GM12878 (cell line): ENCODE measurements at regions not wholly inside any gene's neighbourhood (a gene's known extent, or its start where the extent isn't known, plus 50 kb on each side); places are given as distances from the start of the nearest gene placed in this dataset.

Experiments
- ATAC-seq: fragments of 200-7000 bp; cut with Tn5 transposase; 3 replicates; pipeline ENCODE4 v1.9.1; 2020; ENCODE audit warnings: mild to moderate bottlenecking, moderate library complexity
- BruUV-seq: library from RNA; stranded (reverse); fragments of 400-500 nt; replicated peaks from 2 replicates; lab custom pipeline; 2021; lab: Mats Ljungman, UMichigan
- CTCF ChIA-PET: fragments of 300-600 bp; sonication (Branson Sonifier 250); formaldehyde crosslinking; extraction: SDS; loops from one replicate; lab custom pipeline; 2021; ENCODE audit warnings: inconsistent platforms; lab: Yijun Ruan, JAX
- POLR2A ChIA-PET: fragments of 350-600 bp; formaldehyde crosslinking; extraction: SDS; loops from one replicate; lab custom pipeline; 2021; ENCODE audit warnings: inconsistent platforms; lab: Charles Lee
- RAD21 ChIA-PET: fragments of 300-600 bp; sonication (Branson Sonifier 250); formaldehyde crosslinking; loops from one replicate; lab custom pipeline; 2023; ENCODE audit warnings: antibody characterized with exemption; ENCODE audit not compliant: unreplicated experiment; lab: Charles Lee
- SMC1A ChIA-PET: fragments of 300-600 bp; sonication (Branson Sonifier 250); formaldehyde crosslinking; loops from one replicate; lab custom pipeline; 2023; ENCODE audit not compliant: unreplicated experiment, uncharacterized antibody; lab: Charles Lee
- DNase-seq: peaks from one replicate; pipeline ENCODE4 v3.0.0-alpha.2; 2011; ENCODE audit warnings: low read depth, low spot score
- FAIRE-seq: peaks from 3 replicates; lab custom pipeline; 2011; peaks lifted over from hg19 to GRCh38; lab: Jason Lieb, UNC
- H2AFZ ChIP-seq: 2 replicates; pipeline ENCODE4 v1.6.0; 2011; ENCODE audit warnings: low read depth, low read length, control low read depth; ENCODE audit not compliant: control insufficient read depth
- H3K27ac ChIP-seq: 2 replicates; pipeline ENCODE4 v1.5.1; 2011; ENCODE audit warnings: control low read depth; ENCODE audit not compliant: control insufficient read depth, insufficient read depth
- H3K27me3 ChIP-seq, 2 experiments: replicated peaks in 1 of 2; 2 replicates each; pipeline versions ENCODE4 v1.6.0 to v1.6.1; 2011; ENCODE audit warnings: low read length in 1 of 2; ENCODE audit not compliant: control insufficient read depth in 2 of 2, insufficient read depth in 2 of 2
- H3K36me3 ChIP-seq, 2 experiments: 2 replicates each; pipeline ENCODE4 v1.5.1; 2011; ENCODE audit warnings: low read length in 1 of 2; ENCODE audit not compliant: control insufficient read depth in 2 of 2, insufficient read depth in 2 of 2
- H3K4me1 ChIP-seq: 2 replicates; pipeline ENCODE4 v1.6.1; 2011; ENCODE audit warnings: mild to moderate bottlenecking, low read length, moderate library complexity, mixed read lengths; ENCODE audit not compliant: control insufficient read depth, insufficient read depth
- H3K4me2 ChIP-seq: 2 replicates; pipeline ENCODE4 v1.6.0; 2011; ENCODE audit warnings: control low read depth; ENCODE audit not compliant: control insufficient read depth, insufficient read depth
- H3K4me3 ChIP-seq: fragments of 200-600 bp; sonication (generic); 2 replicates; pipeline ENCODE4 v1.5.1; 2016
- H3K79me2 ChIP-seq: 2 replicates; pipeline ENCODE4 v1.6.0; 2011; ENCODE audit warnings: low read length; ENCODE audit not compliant: control insufficient read depth, insufficient read depth
- H3K9ac ChIP-seq: 2 replicates; pipeline ENCODE4 v1.8.0; 2011; ENCODE audit warnings: low read length, control low read depth, mixed read lengths; ENCODE audit not compliant: control insufficient read depth, insufficient read depth
- H3K9me3 ChIP-seq: replicated peaks from 3 replicates; pipeline ENCODE4 v1.5.1; 2011; ENCODE audit warnings: mild to moderate bottlenecking, low read length; ENCODE audit not compliant: control insufficient read depth, insufficient read depth
- H4K20me1 ChIP-seq: 2 replicates; pipeline ENCODE4 v1.6.0; 2011; ENCODE audit not compliant: control insufficient read depth, insufficient read depth
- BMI1 ChIP-seq: fragments of 450-650 bp; IDR thresholded peaks from 2 replicates; pipeline ENCODE4 v1.6.1; 2016; ENCODE audit warnings: mild to moderate bottlenecking, moderate library complexity, borderline replicate concordance
- DPF2 ChIP-seq: fragments of 450-650 bp; IDR thresholded peaks from 2 replicates; pipeline ENCODE4 v1.6.1; 2017; ENCODE audit warnings: mild to moderate bottlenecking
- EED ChIP-seq: sonication (generic); IDR thresholded peaks from 2 replicates; pipeline ENCODE4 v1.6.1; 2016; ENCODE audit warnings: antibody characterized with exemption, low read depth
- KAT2A ChIP-seq: conservative IDR thresholded peaks from 2 replicates; pipeline ENCODE4 v1.6.1; 2011; ENCODE audit warnings: low read depth, low read length; ENCODE audit not compliant: control insufficient read depth
- POLR2AphosphoS5 ChIP-seq: IDR thresholded peaks from 2 replicates; pipeline ENCODE4 v1.6.1; 2011; ENCODE audit warnings: mild to moderate bottlenecking, low read length, inconsistent platforms
- POU2F2 ChIP-seq: IDR thresholded peaks from 3 replicates; pipeline ENCODE4 v1.6.1; 2011; ENCODE audit warnings: low read depth, mild to moderate bottlenecking, low read length, borderline replicate concordance
- SMARCA5 ChIP-seq: fragments of 450-650 bp; IDR thresholded peaks from 2 replicates; pipeline ENCODE4 v1.6.1; 2017; ENCODE audit warnings: mild to moderate bottlenecking
- TAF1 ChIP-seq: IDR thresholded peaks from 2 replicates; pipeline ENCODE4 v1.6.1; 2011; ENCODE audit warnings: mild to moderate bottlenecking, low read depth, low read length, borderline replicate concordance
- ZNF207 ChIP-seq: fragments of 450-650 bp; IDR thresholded peaks from 2 replicates; pipeline ENCODE4 v1.6.1; 2014; ENCODE audit warnings: antibody characterized with exemption, mild to moderate bottlenecking, borderline replicate concordance
- ZNF274 ChIP-seq: IDR thresholded peaks from one replicate; pipeline ENCODE4 v1.8.0; 2011; ENCODE audit not compliant: insufficient read length, insufficient read depth
- ZSCAN29 ChIP-seq: fragments of 450-650 bp; IDR thresholded peaks from 2 replicates; pipeline ENCODE4 v1.6.1; 2017; ENCODE audit warnings: mild to moderate bottlenecking, moderate library complexity
- WGBS: methylation state at CpG from one replicate; pipeline ENCODE4 v1.1.6; 2016; ENCODE audit warnings: low lambda C conversion rate; ENCODE audit not compliant: insufficient replicate concordance, insufficient coverage; ENCODE audit errors: missing lambda C conversion rate; 5-methylcytosine and 5-hydroxymethylcytosine counted together
- in situ Hi-C: fragments of 300-500 bp; cut with MboI; formaldehyde crosslinking; loops from 9 replicates; pipeline ENCODE4 v1.14.3; 2018; ENCODE audit warnings: mixed read lengths
- intact Hi-C: fragments of 100-400 bp; cut with micrococcal nuclease; formaldehyde crosslinking; loops from one replicate; pipeline ENCODE4 v1.14.2; 2022; ENCODE audit not compliant: unreplicated experiment
- TF ChIP-seq, protein P1 (sequence below): fragments of 450-650 bp; IDR thresholded peaks from 2 replicates; pipeline ENCODE4 v1.6.1; 2017; ENCODE audit warnings: mild to moderate bottlenecking, moderate library complexity
- TF ChIP-seq, protein P2 (sequence below): fragments of 150-350 bp; IDR thresholded peaks from 2 replicates; pipeline ENCODE4 v1.6.1; 2016; ENCODE audit warnings: low read depth, low read length

DNA sequence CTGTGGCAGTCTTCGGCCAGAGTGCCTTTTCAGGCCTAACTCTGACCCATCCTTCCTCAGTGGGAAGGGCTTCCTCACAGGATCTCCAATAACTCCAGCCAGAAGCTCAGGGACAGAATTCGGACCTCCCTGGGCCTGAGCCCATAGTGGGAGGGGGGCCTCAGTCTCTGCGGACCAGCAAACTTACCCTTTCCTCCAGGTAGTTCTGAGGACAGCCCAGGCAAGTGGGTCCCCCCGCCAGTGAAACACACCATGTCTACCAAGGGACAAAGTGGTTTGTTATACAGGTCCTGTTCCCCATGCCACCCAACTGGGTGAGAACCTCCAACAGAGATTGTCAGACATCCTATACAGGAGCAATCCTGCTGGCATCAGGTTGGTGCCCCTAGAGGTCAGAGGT is 350.4 kb downstream of the RAB28 start (continued):
- TF ChIP-seq, protein P1, sequence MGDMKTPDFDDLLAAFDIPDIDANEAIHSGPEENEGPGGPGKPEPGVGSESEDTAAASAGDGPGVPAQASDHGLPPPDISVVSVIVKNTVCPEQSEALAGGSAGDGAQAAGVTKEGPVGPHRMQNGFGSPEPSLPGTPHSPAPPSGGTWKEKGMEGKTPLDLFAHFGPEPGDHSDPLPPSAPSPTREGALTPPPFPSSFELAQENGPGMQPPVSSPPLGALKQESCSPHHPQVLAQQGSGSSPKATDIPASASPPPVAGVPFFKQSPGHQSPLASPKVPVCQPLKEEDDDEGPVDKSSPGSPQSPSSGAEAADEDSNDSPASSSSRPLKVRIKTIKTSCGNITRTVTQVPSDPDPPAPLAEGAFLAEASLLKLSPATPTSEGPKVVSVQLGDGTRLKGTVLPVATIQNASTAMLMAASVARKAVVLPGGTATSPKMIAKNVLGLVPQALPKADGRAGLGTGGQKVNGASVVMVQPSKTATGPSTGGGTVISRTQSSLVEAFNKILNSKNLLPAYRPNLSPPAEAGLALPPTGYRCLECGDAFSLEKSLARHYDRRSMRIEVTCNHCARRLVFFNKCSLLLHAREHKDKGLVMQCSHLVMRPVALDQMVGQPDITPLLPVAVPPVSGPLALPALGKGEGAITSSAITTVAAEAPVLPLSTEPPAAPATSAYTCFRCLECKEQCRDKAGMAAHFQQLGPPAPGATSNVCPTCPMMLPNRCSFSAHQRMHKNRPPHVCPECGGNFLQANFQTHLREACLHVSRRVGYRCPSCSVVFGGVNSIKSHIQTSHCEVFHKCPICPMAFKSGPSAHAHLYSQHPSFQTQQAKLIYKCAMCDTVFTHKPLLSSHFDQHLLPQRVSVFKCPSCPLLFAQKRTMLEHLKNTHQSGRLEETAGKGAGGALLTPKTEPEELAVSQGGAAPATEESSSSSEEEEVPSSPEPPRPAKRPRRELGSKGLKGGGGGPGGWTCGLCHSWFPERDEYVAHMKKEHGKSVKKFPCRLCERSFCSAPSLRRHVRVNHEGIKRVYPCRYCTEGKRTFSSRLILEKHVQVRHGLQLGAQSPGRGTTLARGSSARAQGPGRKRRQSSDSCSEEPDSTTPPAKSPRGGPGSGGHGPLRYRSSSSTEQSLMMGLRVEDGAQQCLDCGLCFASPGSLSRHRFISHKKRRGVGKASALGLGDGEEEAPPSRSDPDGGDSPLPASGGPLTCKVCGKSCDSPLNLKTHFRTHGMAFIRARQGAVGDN = no peak
- no peak for TF ChIP-seq KAT2A
- TF ChIP-seq POLR2AphosphoS5 = no peak

DNA sequence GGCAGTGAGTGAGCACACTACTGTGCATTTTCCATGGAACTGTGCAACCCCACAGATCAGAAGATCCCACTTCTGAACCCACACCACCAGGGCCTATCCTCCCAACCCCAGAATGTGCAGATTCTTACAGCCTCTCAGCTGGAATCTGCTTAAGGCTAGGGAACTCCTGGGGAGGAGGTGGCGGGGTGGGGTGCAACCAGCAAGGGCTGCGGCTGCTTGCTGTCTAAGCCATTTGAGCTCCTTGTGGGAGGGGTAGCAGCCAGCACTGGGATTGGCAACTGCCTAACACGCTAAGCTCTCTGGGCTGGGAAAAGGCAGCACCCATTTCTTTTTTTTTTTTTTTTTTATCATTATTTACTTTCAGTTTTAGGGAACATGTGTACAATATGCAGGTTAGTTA is 353.3 kb downstream of the RAB28 start:
- no peak overlapping the region for H3K27ac ChIP-seq
- no peaks in the 10 kb centered on the region for H3K4me1 ChIP-seq
- ChIA-PET SMC1A (interaction anchor here (0.6 kb wide), 1 partner anchor 382 kb away, joined by 3 read pairs; no protein-coding TSS in a partner anchor), POLR2A (no interaction called here), RAD21 (no interaction called here), CTCF (interaction anchor here (0.6 kb wide), 1 partner anchor 1541 kb away, joined by 3 read pairs; no protein-coding TSS in a partner anchor)
- BruUV-seq = no TSS peak
- no peak overlapping the region for H3K9ac ChIP-seq
- no peak overlapping the region for H3K4me2 ChIP-seq
- no peaks in the 10 kb centered on the region for H3K79me2 ChIP-seq
- H2AFZ ChIP-seq = no peak overlapping the region
- H3K9me3 ChIP-seq = no peaks in the 10 kb centered on the region
- no peaks in the 10 kb centered on the region for H4K20me1 ChIP-seq
- ATAC-seq = no peak
- no peaks in the 10 kb centered on the region for H3K36me3 ChIP-seq
- in situ Hi-C loops (no loop called here), intact Hi-C loops (no loop called here)
- H3K27me3 ChIP-seq = no peaks in the 10 kb centered on the region
- no peak for DNase-seq
- no peak for FAIRE-seq
- WGBS = 52% methylated on average over 3 of the region's 3 CpGs
- H3K4me3 ChIP-seq = no peak overlapping the region
- TF ChIP-seq DPF2 = no peak
- no peak for TF ChIP-seq ZNF207
- no peak for TF ChIP-seq ZSCAN29
- TF ChIP-seq SMARCA5 = no peak
- TF ChIP-seq, protein P2, sequence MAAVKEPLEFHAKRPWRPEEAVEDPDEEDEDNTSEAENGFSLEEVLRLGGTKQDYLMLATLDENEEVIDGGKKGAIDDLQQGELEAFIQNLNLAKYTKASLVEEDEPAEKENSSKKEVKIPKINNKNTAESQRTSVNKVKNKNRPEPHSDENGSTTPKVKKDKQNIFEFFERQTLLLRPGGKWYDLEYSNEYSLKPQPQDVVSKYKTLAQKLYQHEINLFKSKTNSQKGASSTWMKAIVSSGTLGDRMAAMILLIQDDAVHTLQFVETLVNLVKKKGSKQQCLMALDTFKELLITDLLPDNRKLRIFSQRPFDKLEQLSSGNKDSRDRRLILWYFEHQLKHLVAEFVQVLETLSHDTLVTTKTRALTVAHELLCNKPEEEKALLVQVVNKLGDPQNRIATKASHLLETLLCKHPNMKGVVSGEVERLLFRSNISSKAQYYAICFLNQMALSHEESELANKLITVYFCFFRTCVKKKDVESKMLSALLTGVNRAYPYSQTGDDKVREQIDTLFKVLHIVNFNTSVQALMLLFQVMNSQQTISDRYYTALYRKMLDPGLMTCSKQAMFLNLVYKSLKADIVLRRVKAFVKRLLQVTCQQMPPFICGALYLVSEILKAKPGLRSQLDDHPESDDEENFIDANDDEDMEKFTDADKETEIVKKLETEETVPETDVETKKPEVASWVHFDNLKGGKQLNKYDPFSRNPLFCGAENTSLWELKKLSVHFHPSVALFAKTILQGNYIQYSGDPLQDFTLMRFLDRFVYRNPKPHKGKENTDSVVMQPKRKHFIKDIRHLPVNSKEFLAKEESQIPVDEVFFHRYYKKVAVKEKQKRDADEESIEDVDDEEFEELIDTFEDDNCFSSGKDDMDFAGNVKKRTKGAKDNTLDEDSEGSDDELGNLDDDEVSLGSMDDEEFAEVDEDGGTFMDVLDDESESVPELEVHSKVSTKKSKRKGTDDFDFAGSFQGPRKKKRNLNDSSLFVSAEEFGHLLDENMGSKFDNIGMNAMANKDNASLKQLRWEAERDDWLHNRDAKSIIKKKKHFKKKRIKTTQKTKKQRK = no peak
- no peak for TF ChIP-seq TAF1
- TF ChIP-seq POLR2AphosphoS5 = no peak
- no peak for TF ChIP-seq POU2F2
- TF ChIP-seq EED = no peak
- no peak for TF ChIP-seq BMI1
- TF ChIP-seq ZNF274 = no peak
